VCaP (cell line): ENCODE measurements at regions not wholly inside any gene's neighbourhood (a gene's known extent, or its start where the extent isn't known, plus 50 kb on each side); places are given as distances from the start of the nearest gene placed in this dataset.

Experiments
- H3K27ac ChIP-seq: fragments of 450-650 bp; 2 replicates; pipeline ENCODE4 v1.5.1; 2017
- TF ChIP-seq, protein P1 (sequence below): fragments of 450-650 bp; conservative IDR thresholded peaks from 2 replicates; pipeline ENCODE4 v1.5.1; 2017; ENCODE audit warnings: mild to moderate bottlenecking, moderate library complexity

DNA sequence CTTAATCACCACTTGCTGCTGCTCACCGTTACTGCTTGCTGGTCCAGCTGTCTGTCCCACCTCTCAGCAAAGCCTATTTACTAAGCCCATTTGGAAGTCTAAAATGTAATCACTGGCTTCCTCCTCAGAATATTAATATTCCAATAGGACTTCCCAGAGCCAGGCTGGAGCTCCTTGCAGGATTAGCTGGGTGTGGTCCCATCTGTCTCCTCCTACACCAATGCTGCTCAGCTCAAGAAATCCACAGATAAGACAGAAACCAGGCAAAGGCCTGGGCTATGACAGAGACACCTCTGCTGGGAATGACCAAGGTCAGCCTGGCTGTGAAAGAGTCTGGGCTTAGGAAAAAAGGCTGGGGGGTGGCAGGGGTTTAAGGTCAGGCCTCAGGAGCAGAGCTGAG, 317.8 kb downstream of the BUD13 start:
- TF ChIP-seq, protein P1, sequence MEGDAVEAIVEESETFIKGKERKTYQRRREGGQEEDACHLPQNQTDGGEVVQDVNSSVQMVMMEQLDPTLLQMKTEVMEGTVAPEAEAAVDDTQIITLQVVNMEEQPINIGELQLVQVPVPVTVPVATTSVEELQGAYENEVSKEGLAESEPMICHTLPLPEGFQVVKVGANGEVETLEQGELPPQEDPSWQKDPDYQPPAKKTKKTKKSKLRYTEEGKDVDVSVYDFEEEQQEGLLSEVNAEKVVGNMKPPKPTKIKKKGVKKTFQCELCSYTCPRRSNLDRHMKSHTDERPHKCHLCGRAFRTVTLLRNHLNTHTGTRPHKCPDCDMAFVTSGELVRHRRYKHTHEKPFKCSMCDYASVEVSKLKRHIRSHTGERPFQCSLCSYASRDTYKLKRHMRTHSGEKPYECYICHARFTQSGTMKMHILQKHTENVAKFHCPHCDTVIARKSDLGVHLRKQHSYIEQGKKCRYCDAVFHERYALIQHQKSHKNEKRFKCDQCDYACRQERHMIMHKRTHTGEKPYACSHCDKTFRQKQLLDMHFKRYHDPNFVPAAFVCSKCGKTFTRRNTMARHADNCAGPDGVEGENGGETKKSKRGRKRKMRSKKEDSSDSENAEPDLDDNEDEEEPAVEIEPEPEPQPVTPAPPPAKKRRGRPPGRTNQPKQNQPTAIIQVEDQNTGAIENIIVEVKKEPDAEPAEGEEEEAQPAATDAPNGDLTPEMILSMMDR = no peak
- H3K27ac ChIP-seq = no peak overlapping the region

DNA sequence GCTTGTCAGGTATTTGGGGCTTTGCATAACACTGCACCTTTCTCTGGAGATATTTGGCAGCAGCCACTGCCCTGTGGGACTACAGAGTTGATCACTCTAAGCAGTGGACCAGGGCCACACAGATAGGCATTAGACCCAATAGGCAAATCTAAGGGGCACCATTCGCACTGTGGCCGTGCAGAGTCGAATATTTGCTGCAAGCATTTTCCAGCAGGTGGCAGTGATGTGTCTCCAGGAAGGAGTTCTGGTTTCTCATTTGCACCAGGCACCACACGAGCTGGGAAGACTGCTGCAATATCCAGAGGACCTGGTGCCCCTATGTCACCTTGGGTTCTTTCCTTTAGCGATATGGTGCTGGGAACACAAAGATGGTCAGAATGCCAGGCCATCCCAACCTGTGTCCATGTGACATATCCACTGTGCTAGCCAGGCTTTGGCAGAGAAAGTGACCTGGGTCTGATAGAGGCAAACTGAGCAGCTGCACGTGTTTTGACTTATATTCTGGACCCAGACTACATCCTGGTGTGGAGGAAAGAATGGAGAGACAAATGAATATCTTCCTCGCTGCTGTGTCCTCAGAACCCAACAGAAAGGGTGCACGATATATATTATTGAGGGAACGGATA, 318.7 kb downstream of the BUD13 start:
- no peak overlapping the region for H3K27ac ChIP-seq
- TF ChIP-seq, protein P1 = peak; percentile 77

DNA sequence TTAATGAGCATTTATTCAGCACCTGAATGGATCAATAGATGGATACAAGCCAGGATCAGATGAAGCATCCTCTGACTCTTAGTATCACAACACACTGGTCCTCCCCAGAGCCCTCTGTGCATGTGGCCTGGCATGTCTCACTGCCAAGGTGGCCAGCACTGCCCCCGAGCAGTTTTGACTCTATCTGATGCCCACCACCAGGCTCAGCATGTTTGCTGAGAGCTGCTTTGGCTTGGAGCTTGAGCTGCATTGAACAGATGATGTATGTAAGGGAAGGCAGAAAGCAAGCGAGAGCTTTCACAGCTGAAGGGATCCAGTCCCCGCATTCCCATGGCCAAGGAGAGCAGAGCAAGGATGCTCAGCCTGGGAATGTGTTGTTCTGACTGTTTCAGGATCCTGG, 320.3 kb downstream of the BUD13 start:
- H3K27ac ChIP-seq = no peak overlapping the region
- TF ChIP-seq, protein P1 = no peak

DNA sequence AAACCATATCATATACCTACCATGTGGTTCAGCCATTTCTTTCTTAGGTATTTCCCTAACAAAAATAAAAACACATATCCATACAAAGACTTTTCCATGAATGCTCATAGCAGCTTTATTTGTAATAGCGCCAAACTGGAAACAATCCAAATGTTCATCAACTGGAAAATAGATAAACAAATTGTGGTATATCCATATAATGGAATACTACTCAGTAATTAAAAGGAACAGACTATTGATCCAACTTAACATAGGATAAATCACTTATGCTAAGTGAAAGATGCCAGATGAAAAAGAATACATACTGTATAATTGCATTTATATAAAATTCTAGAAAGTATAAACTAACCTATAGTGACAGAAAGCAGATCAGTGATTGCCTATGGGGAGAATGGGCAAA, 323.3 kb downstream of the BUD13 start:
- H3K27ac ChIP-seq = no peak overlapping the region
- TF ChIP-seq, protein P1 = no peak

DNA sequence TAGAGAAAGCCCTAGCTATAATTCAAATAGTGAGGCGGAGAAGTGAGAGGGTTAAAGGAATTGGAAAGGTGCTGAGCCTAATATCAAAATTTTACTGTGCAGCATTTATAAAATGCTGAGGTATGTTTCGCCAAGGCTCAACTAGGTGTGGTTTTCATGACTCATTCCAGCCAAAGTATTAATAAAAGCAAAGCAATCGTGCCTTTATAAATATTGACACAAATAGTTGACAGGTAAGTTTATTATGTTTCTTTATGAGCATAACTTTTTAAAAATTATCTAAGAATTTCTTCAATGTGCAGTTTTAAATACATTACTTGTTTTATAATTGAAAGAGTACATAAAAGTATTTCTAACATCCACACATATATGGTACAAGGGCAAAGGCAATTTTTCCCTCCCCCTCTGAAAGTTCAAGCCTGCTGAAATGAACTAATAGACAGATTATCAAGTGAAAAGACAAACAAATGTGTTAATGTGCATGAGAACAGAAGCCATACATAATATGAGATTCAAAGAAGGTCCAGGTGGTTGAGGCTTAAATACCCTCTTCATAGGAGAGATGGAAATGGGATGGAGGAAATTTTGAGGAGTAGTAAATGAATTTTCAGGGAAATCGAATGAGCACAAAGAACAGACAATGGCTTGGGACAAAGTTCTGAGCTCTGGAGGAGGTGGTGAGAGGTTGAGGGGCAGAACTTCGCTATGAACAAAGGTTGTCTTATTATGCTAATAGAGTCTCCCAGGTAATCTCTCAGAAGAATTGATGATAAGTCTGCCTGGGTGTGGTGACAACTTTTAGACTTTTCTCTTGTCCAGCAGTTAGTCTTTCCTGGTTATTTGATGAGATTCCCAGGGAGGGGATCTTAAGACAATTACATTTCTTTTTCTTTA, 326.5 kb downstream of the BUD13 start:
- TF ChIP-seq, protein P1 = no peak
- no peak overlapping the region for H3K27ac ChIP-seq

DNA sequence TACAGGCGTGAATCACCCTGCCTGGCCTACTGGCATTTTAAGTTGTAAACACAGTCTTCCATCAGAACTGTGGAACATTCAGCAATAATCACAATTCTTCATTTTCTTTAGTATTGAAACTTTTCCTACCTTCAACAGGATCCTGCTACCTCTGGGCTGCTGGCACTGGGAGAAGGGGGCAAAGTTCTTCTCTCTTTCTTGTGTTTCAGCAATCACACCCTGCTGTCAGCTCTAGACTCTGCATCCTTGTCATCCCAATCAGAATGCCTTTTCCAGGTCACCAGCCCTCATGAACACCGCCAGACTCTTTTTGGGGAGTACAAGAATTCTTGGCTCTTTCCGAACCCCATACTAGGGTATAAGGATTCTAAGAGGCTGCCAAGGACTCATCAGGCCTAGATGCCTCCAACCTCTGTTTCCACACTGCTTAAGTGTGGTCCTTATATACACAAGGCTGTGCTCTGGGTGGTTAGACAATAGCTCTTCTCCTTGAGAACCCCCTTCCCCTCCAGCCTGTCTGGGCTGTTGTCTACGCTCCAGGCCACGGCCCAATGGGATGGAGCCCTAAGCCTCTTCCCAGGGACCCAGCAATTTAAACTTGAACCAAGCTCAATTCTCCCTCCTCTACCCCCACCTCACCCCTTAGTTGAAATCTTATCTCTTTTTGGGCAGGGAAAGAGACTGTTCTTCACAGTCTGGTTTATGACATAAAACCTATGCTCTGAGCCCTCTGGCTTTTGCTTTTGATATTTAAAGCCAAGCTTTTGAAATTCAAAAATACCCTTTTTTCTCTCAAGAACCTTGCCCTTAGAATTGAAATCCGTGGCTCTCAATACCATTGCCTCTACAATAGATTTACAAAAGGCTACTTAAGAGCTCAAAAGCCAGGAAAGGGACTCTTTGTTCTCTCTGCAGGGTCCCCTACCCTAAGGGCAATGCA, 327.4 kb downstream of the BUD13 start:
- H3K27ac ChIP-seq = no peak overlapping the region
- TF ChIP-seq, protein P1 = no peak

DNA sequence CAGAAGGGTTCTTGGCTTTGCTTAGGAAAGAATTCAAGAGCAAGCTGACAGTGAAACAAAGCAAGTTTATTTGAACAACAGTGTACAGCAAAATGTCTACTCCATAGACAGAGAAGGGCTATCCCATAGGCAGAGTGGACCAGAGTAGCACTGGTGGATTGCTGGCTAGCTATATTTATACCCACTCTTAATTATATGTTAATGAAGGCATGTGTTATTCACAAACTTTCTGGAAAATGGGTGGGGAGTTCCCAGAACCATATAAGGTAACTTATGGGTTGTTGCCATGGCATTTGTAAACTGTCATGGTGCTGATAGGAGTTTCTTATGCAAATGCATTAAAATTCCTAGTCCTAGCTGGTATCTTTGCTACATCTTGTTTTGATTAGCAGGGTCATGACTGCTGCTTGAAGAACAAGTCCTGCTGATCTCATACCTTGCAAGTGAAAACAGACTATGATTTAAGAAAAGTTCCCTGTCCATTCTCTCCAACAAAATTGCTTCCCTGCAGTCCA, 330.5 kb downstream of the BUD13 start:
- no peak overlapping the region for H3K27ac ChIP-seq
- TF ChIP-seq, protein P1 = no peak
